ENCODE measurements at regions not wholly inside any gene's neighbourhood (a gene's known extent, or its start where the extent isn't known, plus 50 kb on each side); places are given as distances from the start of the nearest gene placed in this dataset.

DNA sequence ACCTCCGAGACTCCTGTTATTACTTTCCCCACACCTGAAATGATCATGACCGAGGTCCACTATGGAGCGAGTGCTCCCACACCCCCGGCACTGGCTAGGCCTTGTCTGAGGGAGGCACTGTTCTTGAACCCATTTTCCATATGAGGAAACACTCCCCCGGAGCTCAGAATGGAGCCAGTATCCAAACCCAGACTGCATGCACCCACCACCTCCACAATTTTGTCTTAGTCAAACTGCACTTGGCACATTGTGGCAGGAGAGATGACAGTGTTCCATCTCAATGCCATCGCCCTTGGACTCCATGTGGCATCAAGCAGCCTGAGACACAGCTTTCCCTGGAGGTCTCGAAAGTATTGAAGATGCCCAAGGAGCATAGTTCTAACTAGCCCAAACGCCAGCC, 154.1 kb downstream of the NUP210 start:
- H3K27me3 ChIP-seq (replicated peaks in 1 of 7), result peaks cover 0 to 16% (median 0%) of the 10 kb centered on the region in 7 donors
- H3K9me3 ChIP-seq, result peaks cover 0 to 15% (median 8%) of the 10 kb centered on the region in 8 donors
- no peaks in the 10 kb centered on the region for H3K36me3 ChIP-seq
- no peak overlapping the region for H3K27ac ChIP-seq
- DNase-seq, result peak; percentile 21
- TF ChIP-seq POLR2A (IDR thresholded peaks at IDR 0.05) (no peak), POLR2AphosphoS5 (IDR thresholded peaks at IDR 0.05) (no peak)
- TF ChIP-seq, protein P1, sequence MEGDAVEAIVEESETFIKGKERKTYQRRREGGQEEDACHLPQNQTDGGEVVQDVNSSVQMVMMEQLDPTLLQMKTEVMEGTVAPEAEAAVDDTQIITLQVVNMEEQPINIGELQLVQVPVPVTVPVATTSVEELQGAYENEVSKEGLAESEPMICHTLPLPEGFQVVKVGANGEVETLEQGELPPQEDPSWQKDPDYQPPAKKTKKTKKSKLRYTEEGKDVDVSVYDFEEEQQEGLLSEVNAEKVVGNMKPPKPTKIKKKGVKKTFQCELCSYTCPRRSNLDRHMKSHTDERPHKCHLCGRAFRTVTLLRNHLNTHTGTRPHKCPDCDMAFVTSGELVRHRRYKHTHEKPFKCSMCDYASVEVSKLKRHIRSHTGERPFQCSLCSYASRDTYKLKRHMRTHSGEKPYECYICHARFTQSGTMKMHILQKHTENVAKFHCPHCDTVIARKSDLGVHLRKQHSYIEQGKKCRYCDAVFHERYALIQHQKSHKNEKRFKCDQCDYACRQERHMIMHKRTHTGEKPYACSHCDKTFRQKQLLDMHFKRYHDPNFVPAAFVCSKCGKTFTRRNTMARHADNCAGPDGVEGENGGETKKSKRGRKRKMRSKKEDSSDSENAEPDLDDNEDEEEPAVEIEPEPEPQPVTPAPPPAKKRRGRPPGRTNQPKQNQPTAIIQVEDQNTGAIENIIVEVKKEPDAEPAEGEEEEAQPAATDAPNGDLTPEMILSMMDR (IDR thresholded peaks at IDR 0.05 in 8 of 11, conservative IDR thresholded peaks at IDR 0.05 in 3 of 11), result no peak
- intact Hi-C loops (cut with DNase I; ENCODE audit: low total_unique reads), result no loop called here
- no peak overlapping the region for H3K4me3 ChIP-seq
- peaks cover 0 to 33% (median 15%) of the 10 kb centered on the region in 6 donors for H3K4me1 ChIP-seq
- 86 to 96% (median 91%) methylated on average over 7 to 8 of the region's 8 CpGs for WGBS, 5 donors

DNA sequence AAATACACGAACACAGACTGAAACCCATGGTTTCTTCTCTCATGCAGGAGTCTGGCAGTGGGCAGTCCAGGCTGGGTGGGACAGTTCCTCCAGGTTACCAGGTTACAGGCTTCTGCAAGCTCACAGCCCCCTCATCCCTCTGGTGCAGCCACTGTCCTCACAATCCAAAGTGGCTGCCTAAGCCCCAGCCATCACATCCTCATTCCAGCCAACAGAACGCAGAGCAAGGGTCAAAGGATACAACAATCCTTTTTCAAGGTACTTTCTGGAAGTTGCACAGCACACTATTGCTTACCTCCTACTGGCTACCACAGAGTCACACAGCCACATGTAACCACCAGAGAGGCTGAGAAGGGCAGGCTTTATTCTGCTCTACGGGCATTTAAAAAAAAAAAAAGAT, 154.6 kb downstream of the NUP210 start:
- peaks cover 0 to 15% (median 8%) of the 10 kb centered on the region in 8 donors for H3K9me3 ChIP-seq
- TF ChIP-seq POLR2AphosphoS5 (IDR thresholded peaks at IDR 0.05) (no peak), POLR2A (IDR thresholded peaks at IDR 0.05) (no peak)
- TF ChIP-seq, protein P1 (IDR thresholded peaks at IDR 0.05 in 8 of 11, conservative IDR thresholded peaks at IDR 0.05 in 3 of 11), result no peak
- H3K27me3 ChIP-seq (replicated peaks in 1 of 7), result peaks cover 0 to 16% (median 0%) of the 10 kb centered on the region in 7 donors
- H3K36me3 ChIP-seq, result no peaks in the 10 kb centered on the region
- intact Hi-C loops (cut with DNase I; ENCODE audit: low total_unique reads), result no loop called here
- H3K27ac ChIP-seq, result no peak overlapping the region
- no peak for DNase-seq
- WGBS, 5 donors, result 76 to 90% (median 77%) methylated on average over 3 of the region's 3 CpGs
- H3K4me3 ChIP-seq, result no peak overlapping the region
- H3K4me1 ChIP-seq, result peaks cover 0 to 38% (median 15%) of the 10 kb centered on the region in 6 donors

DNA sequence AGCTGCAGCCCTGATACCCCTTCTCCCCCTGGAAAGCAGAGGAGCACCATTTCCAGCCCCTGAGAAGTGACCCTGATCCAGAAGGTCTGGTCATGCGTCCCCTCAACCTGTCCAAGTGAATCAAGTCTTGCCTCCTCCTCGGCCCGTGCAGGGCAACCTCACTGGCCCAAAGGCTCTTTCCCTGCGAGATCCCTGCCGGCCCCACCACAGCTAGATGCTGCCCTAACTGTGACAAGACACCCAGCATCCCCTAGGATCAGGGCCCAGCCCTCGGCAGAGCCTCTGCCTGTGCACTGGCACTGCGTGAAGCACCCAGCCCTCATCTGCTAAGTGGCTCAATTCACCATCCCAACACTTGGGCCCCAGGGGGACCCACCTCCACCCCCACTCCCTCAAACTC, 155.1 kb downstream of the NUP210 start:
- 93 to 100% (median 95%) methylated on average over 5 to 7 of the region's 7 CpGs for WGBS, 5 donors
- TF ChIP-seq POLR2A (IDR thresholded peaks at IDR 0.05) (no peak), POLR2AphosphoS5 (IDR thresholded peaks at IDR 0.05) (no peak)
- TF ChIP-seq, protein P1 (IDR thresholded peaks at IDR 0.05 in 8 of 11, conservative IDR thresholded peaks at IDR 0.05 in 3 of 11), result no peak
- H3K27ac ChIP-seq, result peak overlapping the region in 2 of 8 donors; percentile 37 to 67
- peaks cover 0 to 10% (median 6%) of the 10 kb centered on the region in 8 donors for H3K9me3 ChIP-seq
- H3K36me3 ChIP-seq, result no peaks in the 10 kb centered on the region
- intact Hi-C loops (cut with DNase I; ENCODE audit: low total_unique reads), result no loop called here
- H3K27me3 ChIP-seq (replicated peaks in 1 of 7), result peaks cover 0 to 16% (median 0%) of the 10 kb centered on the region in 7 donors
- peak; percentile 57 for DNase-seq
- H3K4me3 ChIP-seq, result no peak overlapping the region
- peaks cover 0 to 43% (median 15%) of the 10 kb centered on the region in 6 donors for H3K4me1 ChIP-seq

DNA sequence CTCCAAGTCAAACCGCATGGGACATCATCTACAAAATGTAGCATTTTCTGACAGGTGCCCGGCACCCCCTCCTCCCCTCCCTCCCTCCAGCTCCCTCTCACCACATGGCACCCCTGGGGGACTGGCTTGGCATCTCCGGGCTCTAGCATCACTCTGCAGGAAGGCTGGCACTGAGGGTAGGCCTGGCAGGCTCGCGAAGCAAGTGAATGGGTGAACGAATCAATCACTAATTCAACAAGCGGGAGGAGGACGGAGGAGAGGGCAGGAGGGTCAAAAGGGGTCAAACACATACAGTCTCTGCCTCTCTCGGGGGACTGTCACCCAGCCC, 155.7 kb downstream of the NUP210 start:
- Histone ChIP-seq H3K36me3 (no peaks in the 10 kb centered on the region), H3K9me3 (peaks cover 0 to 5% (median 1%) of the 10 kb centered on the region in 8 donors), H3K4me1 (peaks cover 0 to 48% (median 16%) of the 10 kb centered on the region in 6 donors), H3K4me3 (no peak overlapping the region), H3K27me3 (replicated peaks in 1 of 7) (peaks cover 0 to 16% (median 0%) of the 10 kb centered on the region in 7 donors), H3K27ac (peak overlapping the region in 5 of 8 donors; percentile 37 to 67 (median 43))
- DNase-seq, result peak; percentile 48
- no peak for TF ChIP-seq POLR2AphosphoS5 (IDR thresholded peaks at IDR 0.05)
- TF ChIP-seq, protein P1 (IDR thresholded peaks at IDR 0.05 in 8 of 11, conservative IDR thresholded peaks at IDR 0.05 in 3 of 11), result no peak
- no peak for TF ChIP-seq POLR2A (IDR thresholded peaks at IDR 0.05)
- WGBS, 5 donors, result 65 to 84% (median 75%) methylated on average over 9 of the region's 9 CpGs
- intact Hi-C loops (cut with DNase I; ENCODE audit: low total_unique reads), result no loop called here

Measured in spleen (tissue), 11 donors.